CD4-positive, alpha-beta T cell (primary cell): ENCODE measurements at regions not wholly inside any gene's neighbourhood (a gene's known extent, or its start where the extent isn't known, plus 50 kb on each side); places are given as distances from the start of the nearest gene placed in this dataset.

ENCODE experiments used
- ATAC-seq: fragments of 200-7000 bp; cut with Tn5 transposase; one replicate; pipeline ENCODE4 v1.10.0; 2022; ENCODE audit warnings: mild to moderate bottlenecking; ENCODE audit not compliant: poor library complexity
- CTCF ChIA-PET: fragments of 350-600 bp; sonication (Branson Sonifier 250); formaldehyde crosslinking; loops from one replicate; lab custom pipeline; 2021; ENCODE audit warnings: antibody characterized with exemption, inconsistent platforms; lab: Charles Lee
- POLR2A ChIA-PET: fragments of 350-600 bp; sonication (Branson Sonifier 250); formaldehyde crosslinking; loops from one replicate; lab custom pipeline; 2021; ENCODE audit warnings: antibody characterized with exemption, inconsistent platforms; lab: Charles Lee
- DNase-seq, 14 experiments: peaks; one replicate each; pipeline ENCODE4 v3.0.0-alpha.2; 2013 to 2020; ENCODE audit warnings: mixed read lengths in 2 of 14
- H3K27ac ChIP-seq, 2 donors: one replicate each; pipeline versions ENCODE4 v1.5.1 to v1.7.0; 2013; ENCODE audit warnings: low read length in 2 of 2, low read depth in 1 of 2, mild to moderate bottlenecking in 1 of 2
- H3K27me3 ChIP-seq, 2 experiments: 1 replicate in 1 of 2; 2 replicates in 1 of 2; pipeline versions ENCODE4 v1.6.1 to v1.7.0; 2013; ENCODE audit warnings: low read length in 2 of 2, control low read depth in 1 of 2, mild to moderate bottlenecking in 1 of 2, moderate library complexity in 1 of 2; ENCODE audit not compliant: insufficient read depth in 2 of 2, control insufficient read depth in 1 of 2
- H3K36me3 ChIP-seq: one replicate; pipeline ENCODE4 v1.6.1; 2013; ENCODE audit warnings: low read length, control low read depth; ENCODE audit not compliant: insufficient read depth
- H3K4me1 ChIP-seq: one replicate; pipeline ENCODE4 v1.6.1; 2013; ENCODE audit warnings: low read length, control low read depth; ENCODE audit not compliant: insufficient read depth
- H3K4me3 ChIP-seq: one replicate; pipeline ENCODE4 v1.5.1; 2013; ENCODE audit warnings: mild to moderate bottlenecking, low read length, moderate library complexity
- H3K9me3 ChIP-seq, 2 experiments: 1 replicate in 1 of 2; 2 replicates in 1 of 2; pipeline versions ENCODE4 v1.6.1 to v1.7.0; 2013; ENCODE audit warnings: low read length in 2 of 2, mild to moderate bottlenecking in 2 of 2, control low read depth in 1 of 2, moderate library complexity in 1 of 2; ENCODE audit not compliant: control insufficient read depth in 1 of 2, insufficient read depth in 1 of 2
- H3K27ac Mint-ChIP-seq: one replicate; pipeline ENCODE4 v1.8.0; 2020; ENCODE audit warnings: mixed read lengths
- H3K27me3 Mint-ChIP-seq: one replicate; pipeline ENCODE4 v1.8.0; 2021; ENCODE audit warnings: mixed read lengths
- H3K36me3 Mint-ChIP-seq: one replicate; pipeline ENCODE4 v1.8.0; 2021; ENCODE audit warnings: low read depth, mixed read lengths
- H3K4me1 Mint-ChIP-seq: one replicate; pipeline ENCODE4 v1.8.0; 2021; ENCODE audit warnings: low read depth, mixed read lengths
- H3K4me3 Mint-ChIP-seq: one replicate; pipeline ENCODE4 v1.8.0; 2020; ENCODE audit warnings: mild to moderate bottlenecking, mixed read lengths
- H3K9me3 Mint-ChIP-seq: one replicate; pipeline ENCODE4 v1.8.0; 2020; ENCODE audit warnings: mixed read lengths
- intact Hi-C, 2 experiments: fragments of 100-400 bp; cut with DNase I in 1 of 2; cut with micrococcal nuclease in 1 of 2; formaldehyde crosslinking; loops; one replicate each; pipeline versions ENCODE4 v1.15.1 to v1.9.0; 2023 to 2025; cut with DNase I, micrococcal nuclease
- TF ChIP-seq, protein P1 (sequence below): fragments of 200-600 bp; IDR thresholded peaks from one replicate; pipeline ENCODE4 v1.8.0; 2022; ENCODE audit warnings: antibody characterized with exemption, mild to moderate bottlenecking

DNA sequence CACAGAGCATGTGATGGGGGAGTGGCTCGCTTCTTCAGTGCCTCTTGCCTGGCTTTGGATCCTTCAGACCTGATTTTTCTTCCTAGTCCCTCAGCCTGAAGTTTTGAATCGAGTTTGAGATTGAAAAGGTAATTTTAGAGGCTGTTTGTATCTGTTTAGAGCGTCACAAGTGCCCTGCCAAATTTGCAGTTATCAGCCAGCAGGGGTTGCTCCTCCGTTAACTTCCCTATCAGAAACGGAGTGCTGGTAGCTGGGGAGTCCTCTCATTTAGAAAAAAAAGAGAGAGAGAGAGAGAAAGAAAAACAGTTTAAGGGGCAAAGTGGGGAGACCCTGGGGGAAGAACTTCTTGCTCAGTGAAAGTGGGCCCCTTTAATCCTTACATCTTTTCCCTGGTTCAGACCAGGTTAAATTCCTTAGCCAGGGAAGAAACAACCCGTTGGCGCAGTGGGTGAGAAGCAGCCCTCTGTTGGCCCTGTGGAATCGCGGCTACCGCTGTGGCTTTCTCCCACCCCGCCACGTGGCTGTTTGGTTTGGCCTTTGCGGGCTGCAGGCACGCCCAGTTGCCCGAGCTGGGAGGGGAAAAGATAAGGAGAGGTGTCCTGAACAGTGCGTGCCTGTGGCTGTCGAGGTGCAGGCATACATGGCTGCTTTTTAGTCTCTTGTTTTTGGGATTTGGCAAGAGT lies 576.7 kb upstream of the ACO1 start:
- H3K4me1 Mint-ChIP-seq: no peaks in the 10 kb centered on the region
- ATAC-seq: no peak
- Histone ChIP-seq H3K4me3 (no peak overlapping the region), H3K36me3 (no peaks in the 10 kb centered on the region), H3K27ac (no peak overlapping the region), H3K4me1 (no peaks in the 10 kb centered on the region), H3K27me3 (peaks cover 0 to 6% of the 10 kb centered on the region in 2 experiments), H3K9me3 (peaks cover 0 to 10% of the 10 kb centered on the region in 2 experiments)
- TF ChIP-seq, protein P1, sequence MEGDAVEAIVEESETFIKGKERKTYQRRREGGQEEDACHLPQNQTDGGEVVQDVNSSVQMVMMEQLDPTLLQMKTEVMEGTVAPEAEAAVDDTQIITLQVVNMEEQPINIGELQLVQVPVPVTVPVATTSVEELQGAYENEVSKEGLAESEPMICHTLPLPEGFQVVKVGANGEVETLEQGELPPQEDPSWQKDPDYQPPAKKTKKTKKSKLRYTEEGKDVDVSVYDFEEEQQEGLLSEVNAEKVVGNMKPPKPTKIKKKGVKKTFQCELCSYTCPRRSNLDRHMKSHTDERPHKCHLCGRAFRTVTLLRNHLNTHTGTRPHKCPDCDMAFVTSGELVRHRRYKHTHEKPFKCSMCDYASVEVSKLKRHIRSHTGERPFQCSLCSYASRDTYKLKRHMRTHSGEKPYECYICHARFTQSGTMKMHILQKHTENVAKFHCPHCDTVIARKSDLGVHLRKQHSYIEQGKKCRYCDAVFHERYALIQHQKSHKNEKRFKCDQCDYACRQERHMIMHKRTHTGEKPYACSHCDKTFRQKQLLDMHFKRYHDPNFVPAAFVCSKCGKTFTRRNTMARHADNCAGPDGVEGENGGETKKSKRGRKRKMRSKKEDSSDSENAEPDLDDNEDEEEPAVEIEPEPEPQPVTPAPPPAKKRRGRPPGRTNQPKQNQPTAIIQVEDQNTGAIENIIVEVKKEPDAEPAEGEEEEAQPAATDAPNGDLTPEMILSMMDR: no peak
- no peaks in the 10 kb centered on the region for H3K36me3 Mint-ChIP-seq
- ChIA-PET CTCF (no interaction called here), POLR2A (no interaction called here)
- H3K4me3 Mint-ChIP-seq: no peak overlapping the region
- intact Hi-C loops: no loop called here
- H3K9me3 Mint-ChIP-seq: no peaks in the 10 kb centered on the region
- H3K27me3 Mint-ChIP-seq: peaks cover 28% of the 10 kb centered on the region
- DNase-seq: no peak
- no peak overlapping the region for H3K27ac Mint-ChIP-seq

DNA sequence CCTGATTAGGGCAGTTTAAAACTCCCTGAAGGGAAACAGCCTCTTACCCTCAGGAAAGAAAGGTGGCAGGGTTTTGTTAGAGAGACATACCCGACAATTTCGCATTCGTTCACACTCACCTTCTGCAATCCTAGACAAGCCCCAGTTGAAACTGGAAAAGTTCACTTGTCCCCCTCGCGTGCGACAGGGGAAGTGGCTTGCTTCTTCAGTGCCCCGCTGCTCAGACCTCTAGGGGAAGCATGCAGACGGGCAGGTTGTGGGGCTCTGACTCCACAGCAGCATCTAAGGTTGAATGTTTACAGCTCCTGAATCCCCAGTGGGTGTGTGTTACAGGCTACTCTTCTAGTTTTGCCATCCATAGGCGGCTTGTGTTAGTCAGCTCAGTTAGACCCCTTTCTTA lies 575.7 kb upstream of the ACO1 start:
- no peak for DNase-seq
- Histone ChIP-seq H3K9me3 (peaks cover 0 to 10% of the 10 kb centered on the region in 2 experiments), H3K27ac (no peak overlapping the region), H3K27me3 (peaks cover 0 to 6% of the 10 kb centered on the region in 2 experiments), H3K36me3 (no peaks in the 10 kb centered on the region), H3K4me1 (no peaks in the 10 kb centered on the region), H3K4me3 (no peak overlapping the region)
- H3K4me1 Mint-ChIP-seq: no peaks in the 10 kb centered on the region
- ATAC-seq: no peak
- no peak overlapping the region for H3K27ac Mint-ChIP-seq
- H3K36me3 Mint-ChIP-seq: no peaks in the 10 kb centered on the region
- POLR2A ChIA-PET: no interaction called here
- no peak overlapping the region for H3K4me3 Mint-ChIP-seq
- peaks cover 28% of the 10 kb centered on the region for H3K27me3 Mint-ChIP-seq
- no peaks in the 10 kb centered on the region for H3K9me3 Mint-ChIP-seq
- CTCF ChIA-PET: no interaction called here
- intact Hi-C loops: no loop called here
- TF ChIP-seq, protein P1: no peak

DNA sequence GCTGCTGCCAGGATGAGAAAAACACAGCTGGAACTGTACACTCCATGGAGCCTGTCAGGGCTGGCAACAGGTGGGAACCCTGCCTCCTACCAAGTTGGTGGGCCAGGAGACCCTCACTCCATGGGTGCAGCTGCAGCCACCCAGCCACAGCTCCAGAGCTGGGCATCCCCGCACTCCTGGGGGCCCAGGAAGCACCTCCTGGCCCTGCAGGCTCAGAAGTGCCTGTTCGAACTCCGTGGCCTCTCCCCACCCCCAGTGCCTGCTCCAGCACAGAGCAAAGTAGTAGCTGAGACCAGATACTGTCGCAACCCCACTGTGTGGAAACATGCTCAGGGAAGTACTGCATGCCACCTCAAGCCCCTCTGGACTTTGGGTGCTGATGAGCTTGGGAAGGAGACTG lies 564.0 kb upstream of the ACO1 start:
- H3K36me3 Mint-ChIP-seq: no peaks in the 10 kb centered on the region
- H3K27ac ChIP-seq: no peak overlapping the region
- ChIA-PET CTCF (no interaction called here), POLR2A (no interaction called here)
- DNase-seq (no peak), ATAC-seq (no peak)
- H3K27me3 Mint-ChIP-seq: peaks cover 13% of the 10 kb centered on the region
- no peaks in the 10 kb centered on the region for H3K4me1 ChIP-seq
- no peak overlapping the region for H3K4me3 Mint-ChIP-seq
- H3K36me3 ChIP-seq: no peaks in the 10 kb centered on the region
- no peak overlapping the region for H3K4me3 ChIP-seq
- intact Hi-C loops: no loop called here
- H3K9me3 Mint-ChIP-seq: no peaks in the 10 kb centered on the region
- H3K27ac Mint-ChIP-seq: no peak overlapping the region
- no peaks in the 10 kb centered on the region for H3K4me1 Mint-ChIP-seq
- H3K9me3 ChIP-seq: peaks cover 0 to 8% of the 10 kb centered on the region in 2 experiments
- TF ChIP-seq, protein P1: no peak
- no peaks in the 10 kb centered on the region for H3K27me3 ChIP-seq
